PC-3 (cell line): ENCODE measurements at regions not wholly inside any gene's neighbourhood (a gene's known extent, or its start where the extent isn't known, plus 50 kb on each side); places are given as distances from the start of the nearest gene placed in this dataset.

Source experiments
- ATAC-seq: fragments of 200-7000 bp; cut with Tn5 transposase; 2 replicates; pipeline ENCODE4 v1.9.1; 2020; ENCODE audit warnings: mild to moderate bottlenecking, moderate library complexity
- BruUV-seq: library from RNA; stranded (reverse); fragments of 400-500 nt; replicated peaks from 2 replicates; lab custom pipeline; 2021; lab: Mats Ljungman, UMichigan
- CTCF ChIA-PET: fragments of 300-600 bp; sonication (Branson Sonifier 250); formaldehyde crosslinking; loops from one replicate; lab custom pipeline; 2022; ENCODE audit warnings: antibody characterized with exemption; lab: Charles Lee
- POLR2A ChIA-PET: fragments of 300-600 bp; sonication (Branson Sonifier 250); formaldehyde crosslinking; loops from one replicate; lab custom pipeline; 2022; ENCODE audit warnings: antibody characterized with exemption; ENCODE audit not compliant: unreplicated experiment; lab: Charles Lee
- DNase-seq: peaks from one replicate; pipeline ENCODE4 v3.0.0-alpha.2; 2015
- H2AFZ ChIP-seq: fragments of 300-600 bp; sonication (generic); 2 replicates; pipeline ENCODE4 v1.6.0; 2016; ENCODE audit warnings: antibody characterized with exemption, low read length
- H3F3A ChIP-seq: fragments of 300-600 bp; sonication (generic); one replicate; pipeline ENCODE4 v1.6.0; 2017; ENCODE audit warnings: antibody characterized with exemption, low read length, control low read depth, mild to moderate bottlenecking; ENCODE audit not compliant: unreplicated experiment
- H3K27ac ChIP-seq: fragments of 300-600 bp; sonication (generic); 2 replicates; pipeline ENCODE4 v1.5.1; 2016; ENCODE audit warnings: mild to moderate bottlenecking, low read length
- H3K27me3 ChIP-seq: fragments of 300-600 bp; sonication (generic); 2 replicates; pipeline ENCODE4 v1.6.1; 2016; ENCODE audit warnings: low read length, mixed read lengths
- H3K36me3 ChIP-seq: fragments of 300-600 bp; sonication (generic); 2 replicates; pipeline ENCODE4 v1.6.1; 2016; ENCODE audit warnings: low read depth, mixed run types, low read length, mixed read lengths
- H3K4me1 ChIP-seq: fragments of 300-600 bp; sonication (generic); 2 replicates; pipeline ENCODE4 v1.5.1; 2016; ENCODE audit warnings: low read length; ENCODE audit not compliant: insufficient read depth
- H3K4me2 ChIP-seq: fragments of 300-600 bp; sonication (generic); 2 replicates; pipeline ENCODE4 v1.6.0; 2016; ENCODE audit warnings: low read length
- H3K4me3 ChIP-seq: fragments of 300-600 bp; sonication (generic); 2 replicates; pipeline ENCODE4 v1.5.1; 2016; ENCODE audit warnings: mild to moderate bottlenecking, low read length, mixed read lengths
- H3K79me2 ChIP-seq: fragments of 300-600 bp; sonication (generic); 2 replicates; pipeline ENCODE4 v1.6.1; 2017; ENCODE audit warnings: low read length, mixed read lengths
- H3K9ac ChIP-seq: fragments of 300-600 bp; sonication (generic); 2 replicates; pipeline ENCODE4 v1.6.0; 2016; ENCODE audit warnings: mild to moderate bottlenecking, low read length
- H3K9me2 ChIP-seq: fragments of 300-600 bp; sonication (generic); replicated peaks from 2 replicates; pipeline ENCODE4 v1.6.1; 2016; ENCODE audit warnings: mixed run types, low read length, mixed read lengths
- H3K9me3 ChIP-seq: fragments of 300-600 bp; sonication (generic); 2 replicates; pipeline ENCODE4 v1.6.1; 2016; ENCODE audit warnings: low read length, mixed read lengths
- H4K20me1 ChIP-seq: fragments of 300-600 bp; sonication (generic); 2 replicates; pipeline ENCODE4 v1.6.1; 2016; ENCODE audit warnings: low read length, mixed read lengths
- EZH2 ChIP-seq: fragments of 300-600 bp; sonication (generic); IDR thresholded peaks from one replicate; pipeline ENCODE4 v1.6.1; 2017; ENCODE audit warnings: antibody characterized with exemption, mild to moderate bottlenecking, low read length; ENCODE audit not compliant: unreplicated experiment
- EZH2phosphoT487 ChIP-seq: fragments of 300-600 bp; sonication (generic); IDR thresholded peaks from 2 replicates; pipeline ENCODE4 v1.6.1; 2018; ENCODE audit warnings: mild to moderate bottlenecking, antibody characterized with exemption, low read length, borderline replicate concordance
- intact Hi-C: fragments of 100-400 bp; cut with micrococcal nuclease; formaldehyde crosslinking; loops from 2 replicates; pipeline ENCODE4 v1.9.0; 2023
- TF ChIP-seq, protein P1 (sequence below): fragments of 300-600 bp; sonication (generic); conservative IDR thresholded peaks from 2 replicates; pipeline ENCODE4 v1.5.1; 2017; ENCODE audit warnings: antibody characterized with exemption, low read depth, mild to moderate bottlenecking, low read length

DNA sequence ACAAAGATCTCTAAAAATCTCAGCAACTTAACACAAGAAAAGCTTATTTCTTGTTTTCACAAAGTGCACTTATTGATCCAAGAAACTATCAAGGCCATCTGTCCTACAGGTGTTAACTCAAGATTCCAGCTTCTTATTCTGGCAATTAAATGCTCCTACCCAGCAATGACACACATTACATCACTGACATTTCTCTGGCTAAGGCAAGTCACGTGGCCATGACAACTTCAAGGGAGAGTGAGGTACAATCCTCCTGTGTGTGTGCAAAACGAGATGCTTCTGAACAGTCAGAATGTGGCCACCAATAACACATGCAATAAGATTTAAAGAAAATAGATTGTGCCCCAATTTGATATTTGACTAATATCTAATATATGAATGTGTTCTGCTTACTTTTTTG, 169.3 kb upstream of the BTBD3 start:
- no peaks in the 10 kb centered on the region for H3K36me3 ChIP-seq
- ATAC-seq (no peak), DNase-seq (no peak)
- TF ChIP-seq EZH2 (no peak), EZH2phosphoT487 (no peak)
- TF ChIP-seq, protein P1, sequence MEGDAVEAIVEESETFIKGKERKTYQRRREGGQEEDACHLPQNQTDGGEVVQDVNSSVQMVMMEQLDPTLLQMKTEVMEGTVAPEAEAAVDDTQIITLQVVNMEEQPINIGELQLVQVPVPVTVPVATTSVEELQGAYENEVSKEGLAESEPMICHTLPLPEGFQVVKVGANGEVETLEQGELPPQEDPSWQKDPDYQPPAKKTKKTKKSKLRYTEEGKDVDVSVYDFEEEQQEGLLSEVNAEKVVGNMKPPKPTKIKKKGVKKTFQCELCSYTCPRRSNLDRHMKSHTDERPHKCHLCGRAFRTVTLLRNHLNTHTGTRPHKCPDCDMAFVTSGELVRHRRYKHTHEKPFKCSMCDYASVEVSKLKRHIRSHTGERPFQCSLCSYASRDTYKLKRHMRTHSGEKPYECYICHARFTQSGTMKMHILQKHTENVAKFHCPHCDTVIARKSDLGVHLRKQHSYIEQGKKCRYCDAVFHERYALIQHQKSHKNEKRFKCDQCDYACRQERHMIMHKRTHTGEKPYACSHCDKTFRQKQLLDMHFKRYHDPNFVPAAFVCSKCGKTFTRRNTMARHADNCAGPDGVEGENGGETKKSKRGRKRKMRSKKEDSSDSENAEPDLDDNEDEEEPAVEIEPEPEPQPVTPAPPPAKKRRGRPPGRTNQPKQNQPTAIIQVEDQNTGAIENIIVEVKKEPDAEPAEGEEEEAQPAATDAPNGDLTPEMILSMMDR = no peak
- ChIA-PET POLR2A (no interaction called here), CTCF (no interaction called here)
- no peaks in the 10 kb centered on the region for H3K79me2 ChIP-seq
- no peaks in the 10 kb centered on the region for H3K9me3 ChIP-seq
- H3K9ac ChIP-seq = no peak overlapping the region
- peaks cover 11% of the 10 kb centered on the region for H3K4me1 ChIP-seq
- H3K4me3 ChIP-seq = no peak overlapping the region
- no TSS peak for BruUV-seq
- no peaks in the 10 kb centered on the region for H3K9me2 ChIP-seq
- no peaks in the 10 kb centered on the region for H3F3A ChIP-seq
- no peaks in the 10 kb centered on the region for H4K20me1 ChIP-seq
- H3K4me2 ChIP-seq = no peak overlapping the region
- no peak overlapping the region for H2AFZ ChIP-seq
- intact Hi-C loops = no loop called here
- H3K27me3 ChIP-seq = peaks cover 3% of the 10 kb centered on the region; the same call in 1 of the 2 replicates
- H3K27ac ChIP-seq = no peak overlapping the region

DNA sequence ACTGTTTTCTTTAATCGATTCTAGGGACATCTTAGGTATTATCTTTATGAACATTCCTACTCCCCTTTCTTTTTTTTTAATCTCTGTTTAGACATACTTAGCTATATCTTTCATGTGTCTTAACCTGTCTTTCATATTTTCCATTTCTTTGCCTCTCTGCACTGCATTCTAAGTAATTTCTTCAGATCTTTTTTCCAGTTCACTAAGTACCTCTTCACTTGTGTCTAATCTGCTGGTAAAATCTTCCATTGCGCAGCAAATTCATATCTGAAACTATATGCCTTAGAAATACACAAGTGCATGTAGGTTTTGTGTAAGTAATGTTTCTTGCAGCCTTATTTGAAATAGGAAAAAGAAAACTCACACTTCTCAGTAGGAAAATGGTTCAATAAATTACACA, 165.4 kb upstream of the BTBD3 start:
- peaks cover 3% of the 10 kb centered on the region; the same call in 1 of the 2 replicates for H3K27me3 ChIP-seq
- DNase-seq (no peak), ATAC-seq (no peak)
- no peak overlapping the region for H3K4me2 ChIP-seq
- H3K9ac ChIP-seq = no peak overlapping the region
- H3K4me1 ChIP-seq = peaks cover 22% of the 10 kb centered on the region
- no peaks in the 10 kb centered on the region for H4K20me1 ChIP-seq
- TF ChIP-seq EZH2phosphoT487 (no peak), EZH2 (no peak)
- TF ChIP-seq, protein P1 = no peak
- no peaks in the 10 kb centered on the region for H3K36me3 ChIP-seq
- BruUV-seq = no TSS peak
- H3K9me2 ChIP-seq = no peaks in the 10 kb centered on the region
- no peaks in the 10 kb centered on the region for H3F3A ChIP-seq
- no peak overlapping the region for H3K27ac ChIP-seq
- ChIA-PET CTCF (no interaction called here), POLR2A (no interaction called here)
- no peaks in the 10 kb centered on the region for H3K9me3 ChIP-seq
- intact Hi-C loops = no loop called here
- no peak overlapping the region for H3K4me3 ChIP-seq
- H3K79me2 ChIP-seq = no peaks in the 10 kb centered on the region
- H2AFZ ChIP-seq = no peak overlapping the region

DNA sequence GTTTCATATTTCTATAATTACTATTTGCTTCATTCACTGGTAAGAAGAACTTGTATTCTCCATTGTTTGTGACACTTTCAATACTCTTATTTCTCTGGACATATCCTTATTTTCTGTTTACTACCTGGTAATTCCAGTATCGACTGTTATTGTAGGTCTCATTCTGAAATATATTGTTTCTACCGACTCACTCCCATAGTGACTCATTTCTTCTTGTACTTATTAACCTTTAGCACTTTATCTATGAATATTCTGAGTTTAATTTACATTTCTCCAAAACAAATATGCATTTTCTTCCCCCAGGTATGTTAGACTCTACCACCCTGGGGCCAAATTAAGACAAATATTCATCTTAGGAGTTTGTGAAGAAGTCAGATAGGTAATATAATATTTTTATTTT, 164.5 kb upstream of the BTBD3 start:
- Histone ChIP-seq H3K9me2 (no peaks in the 10 kb centered on the region), H3F3A (no peaks in the 10 kb centered on the region), H3K9ac (no peak overlapping the region), H3K79me2 (no peaks in the 10 kb centered on the region), H3K4me3 (peak overlapping the region; percentile 22; the same call in 1 of the 2 replicates), H3K27me3 (no peaks in the 10 kb centered on the region), H3K36me3 (no peaks in the 10 kb centered on the region), H4K20me1 (no peaks in the 10 kb centered on the region), H2AFZ (no peak overlapping the region), H3K9me3 (no peaks in the 10 kb centered on the region), H3K4me1 (peaks cover 22% of the 10 kb centered on the region), H3K27ac (no peak overlapping the region), H3K4me2 (peak overlapping the region; percentile 59)
- TF ChIP-seq EZH2 = no peak
- TF ChIP-seq, protein P1 = no peak
- no peak for TF ChIP-seq EZH2phosphoT487
- intact Hi-C loops = no loop called here
- no TSS peak for BruUV-seq
- peak; percentile 10 for DNase-seq
- CTCF ChIA-PET = no interaction called here
- ATAC-seq = no peak
- POLR2A ChIA-PET = no interaction called here
